Stomach (tissue), 8 donors: ENCODE measurements at regions not wholly inside any gene's neighbourhood (a gene's known extent, or its start where the extent isn't known, plus 50 kb on each side); places are given as distances from the start of the nearest gene placed in this dataset.

Source experiments
- DNase-seq, 2 donors: peaks; one replicate each; pipeline versions ENCODE4 v3.0.0 to v3.0.0-alpha.2; 2013 to 2019
- H3K27ac ChIP-seq, 5 donors: fragments of 200-600 bp in 4 of 5; sonication (generic) in 4 of 5; one replicate each; pipeline ENCODE4 v1.5.1; 2013 to 2019; ENCODE audit warnings: mild to moderate bottlenecking in 1 of 5, moderate library complexity in 1 of 5
- H3K27me3 ChIP-seq, 3 donors: fragments of 200-600 bp; sonication (generic); one replicate each; pipeline ENCODE4 v1.5.1; 2017 to 2019; ENCODE audit warnings: mixed run types in 1 of 3
- H3K36me3 ChIP-seq, 4 donors: fragments of 200-600 bp; sonication (generic); 1 replicate in 3 of 4; 2 replicates in 1 of 4; pipeline ENCODE4 v1.5.1; 2016 to 2019
- H3K4me1 ChIP-seq, 4 donors: fragments of 200-600 bp; sonication (generic); one replicate each; pipeline ENCODE4 v1.5.1; 2016 to 2019
- H3K4me3 ChIP-seq, 4 donors: fragments of 200-600 bp; sonication (generic) in 3 of 4; one replicate each; pipeline ENCODE4 v1.5.1; 2016 to 2019; ENCODE audit warnings: mild to moderate bottlenecking in 1 of 4
- H3K9me3 ChIP-seq, 4 donors: fragments of 200-600 bp; sonication (generic); one replicate each; pipeline ENCODE4 v1.5.1; 2016 to 2019
- CTCF ChIP-seq, 7 experiments: fragments of 450-650 bp in 4 of 7; fragments of 200-600 bp in 3 of 7; sonication (generic) in 3 of 7; IDR thresholded peaks; one replicate each; pipeline ENCODE4 v1.5.1; 2016 to 2019; ENCODE audit warnings: antibody characterized with exemption in 7 of 7, control low read depth in 2 of 7, mild to moderate bottlenecking in 1 of 7
- EP300 ChIP-seq: sonication (generic); formaldehyde crosslinking; IDR thresholded peaks from one replicate; pipeline ENCODE4 v1.6.1; 2017; ENCODE audit warnings: antibody characterized with exemption
- POLR2A ChIP-seq, 4 donors: fragments of 450-650 bp; IDR thresholded peaks; one replicate each; pipeline ENCODE4 v1.6.1; 2016; ENCODE audit warnings: antibody characterized with exemption in 4 of 4, control low read depth in 2 of 4, mild to moderate bottlenecking in 1 of 4, moderate library complexity in 1 of 4
- POLR2AphosphoS5 ChIP-seq, 3 donors: sonication (generic); formaldehyde crosslinking; IDR thresholded peaks; one replicate each; pipeline ENCODE4 v1.6.1; 2016; ENCODE audit warnings: antibody characterized with exemption in 3 of 3
- WGBS, 5 donors: extraction: QIAGEN DNeasy Blood & Tissue Kit in 3 of 5; methylation state at CpG; one replicate each; pipeline versions ENCODE4 v1.1.5 to v1.1.7; 2013 to 2018; 5-methylcytosine and 5-hydroxymethylcytosine counted together
- intact Hi-C: fragments of 100-400 bp; cut with DNase I; formaldehyde crosslinking; loops from one replicate; pipeline ENCODE4 v1.15.1; 2023; ENCODE audit warnings: low total_unique reads
- donor health status: healthy with polysubstance abuse.
- donor health status: Bipolar disorder and iron deficiency.
- donor health status: healthy.

GRCh38 chr9:18129809-18130334, 344.1 kb upstream of the ADAMTSL1 start:
- H3K4me1 ChIP-seq: peaks cover 0 to 10% (median 0%) of the 10 kb centered on the region in 4 donors
- intact Hi-C loops: no loop called here
- no peaks in the 10 kb centered on the region for H3K27me3 ChIP-seq
- H3K9me3 ChIP-seq: no peaks in the 10 kb centered on the region
- TF ChIP-seq EP300 (no peak), POLR2A (IDR thresholded peaks at IDR 0.05) (no peak), CTCF (IDR thresholded peaks at IDR 0.05) (no peak), POLR2AphosphoS5 (IDR thresholded peaks at IDR 0.05) (no peak)
- H3K27ac ChIP-seq: no peak overlapping the region
- 81 to 91% (median 89%) methylated on average over 5 of the region's 5 CpGs for WGBS, 5 donors
- H3K4me3 ChIP-seq: no peak overlapping the region
- H3K36me3 ChIP-seq: no peaks in the 10 kb centered on the region
- no peak for DNase-seq

- no peak for DNase-seq
- intact Hi-C loops: no loop called here
- peaks cover 0 to 4% (median 0%) of the 10 kb centered on the region in 4 donors for H3K4me1 ChIP-seq
- no peak overlapping the region for H3K4me3 ChIP-seq
- no peaks in the 10 kb centered on the region for H3K27me3 ChIP-seq
- H3K36me3 ChIP-seq: no peaks in the 10 kb centered on the region
- no peaks in the 10 kb centered on the region for H3K9me3 ChIP-seq
- H3K27ac ChIP-seq: no peak overlapping the region
- no peak for TF ChIP-seq POLR2A (IDR thresholded peaks at IDR 0.05)
- TF ChIP-seq POLR2AphosphoS5 (IDR thresholded peaks at IDR 0.05): no peak
- TF ChIP-seq CTCF (IDR thresholded peaks at IDR 0.05): no peak
- TF ChIP-seq EP300: no peak
- WGBS, 5 donors: 24 to 57% (median 43%) methylated on average over 3 of the region's 3 CpGs
These were observed 337.5 kb upstream of the ADAMTSL1 start for GRCh38 chr9:18136354-18136994.

GRCh38 chr9:18137815-18138214, 336.1 kb upstream of the ADAMTSL1 start:
- Histone ChIP-seq H3K36me3 (no peaks in the 10 kb centered on the region), H3K4me1 (peaks cover 0 to 4% (median 0%) of the 10 kb centered on the region in 4 donors), H3K9me3 (no peaks in the 10 kb centered on the region), H3K27me3 (no peaks in the 10 kb centered on the region), H3K4me3 (no peak overlapping the region), H3K27ac (no peak overlapping the region)
- no peak for DNase-seq
- TF ChIP-seq POLR2AphosphoS5 (IDR thresholded peaks at IDR 0.05): no peak
- no peak for TF ChIP-seq EP300
- no peak for TF ChIP-seq CTCF (IDR thresholded peaks at IDR 0.05)
- no peak for TF ChIP-seq POLR2A (IDR thresholded peaks at IDR 0.05)
- 82 to 92% (median 91%) methylated on average over 4 of the region's 4 CpGs for WGBS, 5 donors
- intact Hi-C loops: no loop called here

GRCh38 chr9:18138656-18139055, 335.3 kb upstream of the ADAMTSL1 start:
- no peak for DNase-seq
- TF ChIP-seq POLR2AphosphoS5 (IDR thresholded peaks at IDR 0.05) (no peak), POLR2A (IDR thresholded peaks at IDR 0.05) (no peak)

GRCh38 chr9:18141681-18142080, 332.3 kb upstream of the ADAMTSL1 start:
- Histone ChIP-seq H3K9me3 (no peaks in the 10 kb centered on the region), H3K27ac (no peak overlapping the region), H3K4me3 (no peak overlapping the region), H3K36me3 (no peaks in the 10 kb centered on the region), H3K27me3 (no peaks in the 10 kb centered on the region), H3K4me1 (no peaks in the 10 kb centered on the region)
- WGBS, 5 donors: 88 to 100% (median 95%) methylated on average over 2 of the region's 2 CpGs
- TF ChIP-seq EP300: no peak
- TF ChIP-seq CTCF (IDR thresholded peaks at IDR 0.05): no peak
- no peak for TF ChIP-seq POLR2AphosphoS5 (IDR thresholded peaks at IDR 0.05)
- TF ChIP-seq POLR2A (IDR thresholded peaks at IDR 0.05): no peak
- DNase-seq: no peak
- intact Hi-C loops: no loop called here

More at GRCh38 chr9:18138656-18139055, 335.3 kb upstream of the ADAMTSL1 start:
- Histone ChIP-seq H3K27ac (no peak overlapping the region), H3K4me1 (peaks cover 0 to 4% (median 0%) of the 10 kb centered on the region in 4 donors), H3K27me3 (no peaks in the 10 kb centered on the region), H3K36me3 (no peaks in the 10 kb centered on the region), H3K9me3 (no peaks in the 10 kb centered on the region), H3K4me3 (no peak overlapping the region)
- intact Hi-C loops: no loop called here
- 69 to 76% (median 70%) methylated on average over 5 of the region's 5 CpGs for WGBS, 5 donors
